ENCODE measurements at regions not wholly inside any gene's neighbourhood (a gene's known extent, or its start where the extent isn't known, plus 50 kb on each side); places are given as distances from the start of the nearest gene placed in this dataset.

- DNase-seq, result no peak
- TF ChIP-seq EZH2 (optimal IDR thresholded peaks at IDR 0.05; ENCODE audit: low read depth, low read length) (no peak), CTCF (IDR thresholded peaks at IDR 0.05; ENCODE audit: low read length) (no peak), EZH2phosphoT487 (IDR thresholded peaks at IDR 0.05; ENCODE audit: low read length) (no peak)
- Histone ChIP-seq H3K9me3 (replicated peaks; ENCODE audit: insufficient read depth, low read length) (no peaks in the 10 kb centered on the region), H3K27me3 (replicated peaks; ENCODE audit: insufficient read depth, low read length) (0 out of 2 replicates have a peak, but pooled peaks cover 3% of the 10 kb centered on the region), H3K9ac (ENCODE audit: low read length) (no peak overlapping the region), H2AFZ (ENCODE audit: low read length) (no peak overlapping the region), H3K36me3 (replicated peaks; ENCODE audit: insufficient read depth, low read length) (no peaks in the 10 kb centered on the region), H3K4me2 (ENCODE audit: low read depth, low read length) (no peak overlapping the region), H3K4me3 (ENCODE audit: low read length) (no peak overlapping the region), H3K79me2 (ENCODE audit: low read length) (no peaks in the 10 kb centered on the region), H3K9me2 (replicated peaks; ENCODE audit: insufficient read depth, low read length) (no peaks in the 10 kb centered on the region), H4K20me1 (ENCODE audit: insufficient read depth, low read length) (no peaks in the 10 kb centered on the region), H3K4me1 (ENCODE audit: low read length) (no peaks in the 10 kb centered on the region), H3K27ac (ENCODE audit: low read length) (no peak overlapping the region), H3F3A (ENCODE audit: insufficient read depth, low read length) (no peaks in the 10 kb centered on the region)
These were observed 138.2 kb upstream of the RUNX3 start for GRCh38 chr1:25068316-25068715.

GRCh38 chr1:25067518-25068251 is 137.6 kb upstream of the RUNX3 start:
- no peaks in the 10 kb centered on the region for H3K4me1 ChIP-seq (ENCODE audit: low read length)

GRCh38 chr1:25066731-25067517 is 136.8 kb upstream of the RUNX3 start:
- no peak overlapping the region for H3K4me2 ChIP-seq (ENCODE audit: low read depth, low read length)
- H3K79me2 ChIP-seq (ENCODE audit: low read length), result no peaks in the 10 kb centered on the region
- no peaks in the 10 kb centered on the region for H3K9me2 ChIP-seq (replicated peaks; ENCODE audit: insufficient read depth, low read length)
- H3K4me3 ChIP-seq (ENCODE audit: low read length), result no peak overlapping the region
- H3K36me3 ChIP-seq (replicated peaks; ENCODE audit: insufficient read depth, low read length), result no peaks in the 10 kb centered on the region
- no peaks in the 10 kb centered on the region for H3K9me3 ChIP-seq (replicated peaks; ENCODE audit: insufficient read depth, low read length)
- DNase-seq, result no peak
- no peaks in the 10 kb centered on the region for H3K4me1 ChIP-seq (ENCODE audit: low read length)
- H4K20me1 ChIP-seq (ENCODE audit: insufficient read depth, low read length), result no peaks in the 10 kb centered on the region
- TF ChIP-seq CTCF (IDR thresholded peaks at IDR 0.05; ENCODE audit: low read length), result no peak
- TF ChIP-seq EZH2 (optimal IDR thresholded peaks at IDR 0.05; ENCODE audit: low read depth, low read length), result no peak
- TF ChIP-seq EZH2phosphoT487 (IDR thresholded peaks at IDR 0.05; ENCODE audit: low read length), result no peak
- no peaks in the 10 kb centered on the region for H3F3A ChIP-seq (ENCODE audit: insufficient read depth, low read length)
- 0 out of 2 replicates have a peak, but pooled peaks cover 3% of the 10 kb centered on the region for H3K27me3 ChIP-seq (replicated peaks; ENCODE audit: insufficient read depth, low read length)
- no peak overlapping the region for H2AFZ ChIP-seq (ENCODE audit: low read length)
- H3K27ac ChIP-seq (ENCODE audit: low read length), result no peak overlapping the region
- H3K9ac ChIP-seq (ENCODE audit: low read length), result no peak overlapping the region

More at GRCh38 chr1:25067518-25068251, 137.6 kb upstream of the RUNX3 start:
- H2AFZ ChIP-seq (ENCODE audit: low read length), result no peak overlapping the region
- H3K9ac ChIP-seq (ENCODE audit: low read length), result no peak overlapping the region
- H3K9me2 ChIP-seq (replicated peaks; ENCODE audit: insufficient read depth, low read length), result no peaks in the 10 kb centered on the region
- no peak overlapping the region for H3K27ac ChIP-seq (ENCODE audit: low read length)
- no peaks in the 10 kb centered on the region for H3K9me3 ChIP-seq (replicated peaks; ENCODE audit: insufficient read depth, low read length)
- no peak for TF ChIP-seq CTCF (IDR thresholded peaks at IDR 0.05; ENCODE audit: low read length)
- no peak for TF ChIP-seq EZH2phosphoT487 (IDR thresholded peaks at IDR 0.05; ENCODE audit: low read length)
- no peak for TF ChIP-seq EZH2 (optimal IDR thresholded peaks at IDR 0.05; ENCODE audit: low read depth, low read length)
- DNase-seq, result no peak
- no peak overlapping the region for H3K4me2 ChIP-seq (ENCODE audit: low read depth, low read length)
- H3F3A ChIP-seq (ENCODE audit: insufficient read depth, low read length), result no peaks in the 10 kb centered on the region
- 0 out of 2 replicates have a peak, but pooled peaks cover 3% of the 10 kb centered on the region for H3K27me3 ChIP-seq (replicated peaks; ENCODE audit: insufficient read depth, low read length)
- no peaks in the 10 kb centered on the region for H3K79me2 ChIP-seq (ENCODE audit: low read length)
- H3K4me3 ChIP-seq (ENCODE audit: low read length), result no peak overlapping the region
- H4K20me1 ChIP-seq (ENCODE audit: insufficient read depth, low read length), result no peaks in the 10 kb centered on the region
- H3K36me3 ChIP-seq (replicated peaks; ENCODE audit: insufficient read depth, low read length), result no peaks in the 10 kb centered on the region

Data from MM.1S (cell line).